Thyroid gland (tissue), 4 donors: ENCODE measurements at regions not wholly inside any gene's neighbourhood (a gene's known extent, or its start where the extent isn't known, plus 50 kb on each side); places are given as distances from the start of the nearest gene placed in this dataset.
"Not testable (repeated sequence)": the region's sequence is repeated elsewhere in the genome, so short reads cannot be mapped to it uniquely, and the experiment has no call there.

ENCODE experiments used
- DNase-seq, 2 donors: peaks; one replicate each; pipeline ENCODE4 v3.0.0-alpha.2; 2019
- H3K27ac ChIP-seq, 3 donors: fragments of 200-600 bp; sonication (generic); 1 replicate in 2 of 3; 2 replicates in 1 of 3; pipeline ENCODE4 v1.5.1; 2016 to 2019; ENCODE audit warnings: mild to moderate bottlenecking in 1 of 3, moderate library complexity in 1 of 3
- H3K27me3 ChIP-seq: fragments of 200-600 bp; sonication (generic); one replicate; pipeline ENCODE4 v1.5.1; 2019
- H3K36me3 ChIP-seq, 2 donors: fragments of 200-600 bp; sonication (generic); one replicate each; pipeline ENCODE4 v1.5.1; 2016 to 2019
- H3K4me1 ChIP-seq, 2 donors: fragments of 200-600 bp; sonication (generic); one replicate each; pipeline ENCODE4 v1.5.1; 2017 to 2019
- H3K4me3 ChIP-seq, 3 donors: fragments of 200-600 bp; sonication (generic); replicated peaks in 1 of 3; 1 replicate in 2 of 3; 2 replicates in 1 of 3; pipeline ENCODE4 v1.5.1; 2016; ENCODE audit warnings: mild to moderate bottlenecking in 1 of 3
- H3K9me3 ChIP-seq: fragments of 200-600 bp; sonication (generic); one replicate; pipeline ENCODE4 v1.5.1; 2017
- CTCF ChIP-seq, 6 experiments: fragments of 200-600 bp in 3 of 6; fragments of 450-650 bp in 3 of 6; sonication (generic) in 3 of 6; IDR thresholded peaks; one replicate each; pipeline ENCODE4 v1.5.1; 2016 to 2019; ENCODE audit warnings: antibody characterized with exemption in 6 of 6, mild to moderate bottlenecking in 2 of 6, inconsistent platforms in 1 of 6, moderate library complexity in 1 of 6
- POLR2A ChIP-seq, 2 donors: fragments of 450-650 bp; IDR thresholded peaks; one replicate each; pipeline ENCODE4 v1.6.1; 2017; ENCODE audit warnings: antibody characterized with exemption in 2 of 2, mild to moderate bottlenecking in 2 of 2, moderate library complexity in 1 of 2
- WGBS, 2 donors: methylation state at CpG; one replicate each; pipeline ENCODE4 v1.1.5; 2017; 5-methylcytosine and 5-hydroxymethylcytosine counted together
- intact Hi-C: fragments of 100-400 bp; cut with DNase I; formaldehyde crosslinking; loops from one replicate; pipeline ENCODE4 v1.15.1; 2023

DNA sequence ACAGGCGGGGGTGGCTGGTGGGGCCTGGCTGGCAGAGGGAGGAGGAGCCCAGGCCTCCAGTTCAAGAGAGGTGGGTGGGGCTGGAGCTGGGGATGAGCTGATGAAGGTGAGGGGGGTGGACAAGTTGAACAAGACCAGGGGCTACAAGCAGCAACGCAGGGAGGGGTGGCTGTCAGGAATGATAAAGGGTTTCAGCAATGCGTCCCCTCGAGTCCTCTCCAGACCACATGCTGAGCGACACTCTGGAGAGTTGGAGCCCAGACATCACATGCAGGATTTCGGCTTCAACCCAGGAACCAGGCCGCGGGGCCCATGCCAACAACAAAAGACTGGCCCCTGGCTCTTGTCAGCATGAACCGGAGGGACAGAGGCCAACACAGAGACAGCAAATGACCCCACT is 480.3 kb downstream of the BRD1 start:
- Histone ChIP-seq H3K27me3 (no peaks in the 10 kb centered on the region), H3K9me3 (no peaks in the 10 kb centered on the region), H3K36me3 (no peaks in the 10 kb centered on the region), H3K27ac (no peak overlapping the region), H3K4me1 (no peaks in the 10 kb centered on the region), H3K4me3 (no peak overlapping the region)
- 81 to 87% methylated on average over 5 to 7 of the region's 9 CpGs for WGBS, 2 donors
- no peak for DNase-seq
- intact Hi-C loops, result no loop called here
- TF ChIP-seq POLR2A (IDR thresholded peaks at IDR 0.05) (no peak), CTCF (IDR thresholded peaks at IDR 0.05) (no peak)

- intact Hi-C loops, result no loop called here
- no peak for TF ChIP-seq CTCF (IDR thresholded peaks at IDR 0.05)
- no peak for TF ChIP-seq POLR2A (IDR thresholded peaks at IDR 0.05)
- H3K27ac ChIP-seq, result no peak overlapping the region
- 81 to 85% methylated on average over 16 to 17 of the region's 17 CpGs for WGBS, 2 donors
- no peaks in the 10 kb centered on the region for H3K4me1 ChIP-seq
- no peak overlapping the region for H3K4me3 ChIP-seq
- H3K27me3 ChIP-seq, result no peaks in the 10 kb centered on the region
- H3K9me3 ChIP-seq, result no peaks in the 10 kb centered on the region
- no peaks in the 10 kb centered on the region for H3K36me3 ChIP-seq
- DNase-seq, result no peak
Observed at GRCh38 chr22:49345896-49346295, 481.8 kb downstream of the BRD1 start.

DNA sequence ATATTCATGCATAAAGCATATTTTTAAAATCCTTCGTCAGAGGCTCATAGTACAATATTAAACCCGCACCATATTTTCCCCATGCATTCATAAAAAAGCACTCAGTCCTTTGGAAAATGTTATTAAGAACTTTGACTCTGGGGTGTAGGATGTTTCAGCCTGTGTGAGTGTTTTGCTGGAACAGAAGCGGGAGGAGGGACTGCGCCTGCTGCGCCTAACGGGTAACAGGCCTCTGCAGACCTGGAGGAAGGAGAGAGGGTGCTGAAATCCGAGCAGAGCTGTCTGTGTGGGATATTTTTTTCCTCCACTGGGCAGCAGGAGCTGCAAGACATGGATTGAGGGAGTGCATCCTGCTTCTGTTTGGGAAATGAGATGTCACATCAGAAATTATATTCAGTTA is 483.0 kb downstream of the BRD1 start:
- Histone ChIP-seq H3K4me3 (no peak overlapping the region), H3K4me1 (no peaks in the 10 kb centered on the region), H3K36me3 (no peaks in the 10 kb centered on the region), H3K27me3 (no peaks in the 10 kb centered on the region), H3K9me3 (no peaks in the 10 kb centered on the region), H3K27ac (no peak overlapping the region)
- intact Hi-C loops, result no loop called here
- no peak for DNase-seq
- TF ChIP-seq CTCF (IDR thresholded peaks at IDR 0.05) (no peak), POLR2A (IDR thresholded peaks at IDR 0.05) (no peak)
- WGBS, 2 donors, result 61 to 62% methylated on average over 7 of the region's 7 CpGs

DNA sequence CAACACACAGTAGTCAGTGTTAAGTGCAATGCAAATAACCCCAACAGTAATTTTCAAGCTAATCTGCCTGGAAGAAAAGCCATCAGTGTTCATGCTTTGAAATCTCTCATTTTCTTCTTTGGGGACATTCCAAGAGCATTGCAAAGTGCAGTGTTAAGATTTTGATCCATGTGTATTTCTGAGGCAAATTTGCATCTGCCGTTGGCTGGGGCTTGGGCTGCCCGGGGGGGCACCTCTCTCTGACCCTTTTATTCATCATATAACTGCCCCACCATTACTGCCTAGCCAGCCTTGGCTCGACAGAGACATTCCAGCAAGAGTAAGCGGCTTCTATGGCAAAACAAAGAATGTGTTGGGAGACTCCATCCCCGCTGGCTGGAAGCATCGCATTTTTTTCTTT is 483.5 kb downstream of the BRD1 start:
- Histone ChIP-seq H3K27me3 (no peaks in the 10 kb centered on the region), H3K4me3 (no peak overlapping the region), H3K27ac (no peak overlapping the region), H3K4me1 (no peaks in the 10 kb centered on the region), H3K36me3 (no peaks in the 10 kb centered on the region), H3K9me3 (no peaks in the 10 kb centered on the region)
- WGBS, 2 donors, result 50 to 54% methylated on average over 6 of the region's 6 CpGs
- DNase-seq, result no peak
- intact Hi-C loops, result no loop called here
- TF ChIP-seq CTCF (IDR thresholded peaks at IDR 0.05) (no peak), POLR2A (IDR thresholded peaks at IDR 0.05) (no peak)

DNA sequence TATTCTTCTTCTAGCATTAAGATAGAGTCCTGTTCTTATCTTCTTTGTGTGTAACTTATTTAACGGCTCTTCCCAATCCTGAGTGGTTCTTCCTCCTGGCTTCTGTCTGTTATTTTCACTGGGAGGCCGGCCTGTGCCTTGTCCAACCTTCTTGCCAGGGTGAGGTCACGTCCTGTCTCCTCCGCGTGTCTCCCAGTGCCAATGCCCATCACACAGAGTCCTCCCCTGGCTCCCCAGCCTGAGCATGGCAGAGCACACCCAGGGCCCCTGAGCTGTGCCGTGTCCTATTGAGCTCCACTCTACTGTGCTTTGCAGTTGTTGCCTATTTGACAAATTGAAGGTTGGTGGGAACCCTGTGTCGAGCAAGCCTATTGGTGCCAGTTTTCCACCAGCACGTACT is 487.3 kb downstream of the BRD1 start:
- intact Hi-C loops, result no loop called here
- no peak overlapping the region for H3K4me3 ChIP-seq
- H3K36me3 ChIP-seq, result no peaks in the 10 kb centered on the region
- H3K9me3 ChIP-seq, result no peaks in the 10 kb centered on the region
- no peak for DNase-seq
- no peaks in the 10 kb centered on the region for H3K27me3 ChIP-seq
- H3K27ac ChIP-seq, result no peak overlapping the region
- WGBS, 2 donors, result 87 to 95% methylated on average over 7 to 8 of the region's 8 CpGs
- no peaks in the 10 kb centered on the region for H3K4me1 ChIP-seq
- TF ChIP-seq POLR2A (IDR thresholded peaks at IDR 0.05) (no peak), CTCF (IDR thresholded peaks at IDR 0.05) (no peak)

- intact Hi-C loops, H3K4me1 ChIP-seq, DNase-seq, H3K4me3 ChIP-seq, H3K9me3 ChIP-seq, H3K27ac ChIP-seq, H3K36me3 ChIP-seq, H3K27me3 ChIP-seq: not testable (repeated sequence)
- WGBS, 2 donors, result 76 to 80% methylated on average over 10 of the region's 10 CpGs
Observed at GRCh38 chr22:49336483-49336882, 491.2 kb downstream of the BRD1 start.
